NCI-H2196 (cell line): ENCODE measurements at regions not wholly inside any gene's neighbourhood (a gene's known extent, or its start where the extent isn't known, plus 50 kb on each side); places are given as distances from the start of the nearest gene placed in this dataset.

Experiments used
- DNase-seq: peaks from one replicate; lab custom pipeline; 2025; ENCODE audit not compliant: unreplicated experiment; lab: John Stamatoyannopoulos, UW

- DNase-seq = no peak
These were observed 141.5 kb upstream of the PDE10A start for GRCh38 chr6:165804331-165805066.

DNA sequence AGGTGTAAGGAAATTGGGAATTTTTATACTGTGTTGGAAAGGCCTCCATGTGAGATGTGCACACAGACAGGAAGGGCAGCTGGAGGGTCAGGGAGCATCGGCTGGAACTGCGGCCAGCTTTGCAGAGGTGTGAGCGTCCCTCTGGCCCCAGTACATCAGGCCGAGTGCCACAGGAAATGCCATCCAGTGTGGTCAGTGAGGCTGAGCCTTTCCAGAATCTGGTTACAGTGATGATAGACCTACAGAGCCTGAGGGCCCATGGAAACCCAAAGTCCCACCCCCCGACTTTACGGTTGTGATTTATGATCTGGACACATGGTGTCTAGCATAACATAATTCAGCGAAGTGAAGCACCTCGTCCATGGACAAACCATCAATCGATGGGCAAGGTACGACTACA lies 137.3 kb upstream of the PDE10A start:
- no peak for DNase-seq

DNA sequence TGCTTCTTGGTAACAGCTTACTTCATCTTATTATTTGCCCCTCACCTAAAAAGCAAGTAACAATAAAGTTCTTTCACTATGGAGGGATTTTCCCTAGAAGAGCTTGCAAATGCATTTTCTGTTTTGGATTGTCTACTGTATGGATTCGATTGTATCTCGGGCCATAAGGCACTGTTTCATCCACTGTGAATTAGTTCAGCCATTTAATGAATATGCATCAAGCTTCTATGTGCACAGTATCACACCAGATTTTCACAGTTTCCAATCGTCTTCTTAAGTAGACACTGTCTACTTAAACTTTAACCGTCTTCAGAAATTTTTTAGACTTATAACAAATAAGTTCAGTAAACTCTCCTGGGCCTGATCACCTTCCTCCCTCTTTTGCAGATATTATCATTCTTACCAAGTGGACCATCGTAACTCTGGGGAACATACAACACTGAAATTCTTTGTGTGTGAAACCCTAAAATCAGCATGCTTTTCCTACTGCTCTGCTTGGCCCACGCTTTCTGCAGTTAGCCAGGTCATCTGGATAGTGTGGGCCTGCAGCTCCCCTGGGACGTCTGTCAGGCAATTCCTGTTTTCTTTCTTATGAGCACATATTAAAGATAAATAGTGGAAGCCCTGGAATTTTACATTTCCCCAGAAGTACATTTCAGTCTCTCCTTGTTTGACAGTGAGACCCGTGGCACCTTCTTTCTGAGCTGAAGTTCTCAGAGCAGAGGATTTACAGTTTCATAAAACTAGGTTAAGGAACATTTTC lies 136.5 kb upstream of the PDE10A start:
- no peak for DNase-seq

DNA sequence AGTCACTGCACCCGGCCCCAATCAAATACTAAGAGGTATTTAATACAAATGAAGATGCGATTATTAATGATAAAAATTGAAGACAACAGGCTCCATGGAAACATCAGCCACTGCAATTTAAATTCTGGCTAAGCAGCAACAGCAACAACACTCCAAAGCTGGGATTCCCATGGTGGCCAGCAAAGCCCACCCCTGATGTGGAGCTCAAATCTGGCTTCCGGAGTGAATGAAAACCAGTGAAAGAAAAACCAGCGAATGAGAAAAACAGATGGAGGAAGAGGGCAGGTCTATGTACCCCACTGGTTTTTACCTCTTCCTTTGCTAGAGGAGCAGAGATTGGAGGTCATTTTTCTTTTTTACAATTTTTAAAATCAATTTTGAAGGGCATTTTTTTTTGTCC lies 135.9 kb upstream of the PDE10A start:
- no peak for DNase-seq

DNA sequence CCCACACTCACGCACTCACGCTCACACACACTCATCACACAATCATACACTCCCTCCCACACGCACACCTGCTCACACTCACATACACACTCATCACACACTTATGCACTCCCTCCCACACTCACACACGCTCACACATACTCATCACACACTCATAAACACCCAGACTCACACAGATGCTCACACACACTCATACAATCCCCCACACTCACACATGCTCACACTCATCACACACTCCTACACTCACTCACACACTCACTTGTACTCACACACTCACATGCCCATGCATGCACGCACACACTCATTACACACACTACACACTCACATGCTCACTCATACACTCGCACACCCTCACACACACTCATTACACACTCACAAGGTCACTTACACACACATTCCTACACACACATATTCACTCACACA lies 131.1 kb upstream of the PDE10A start:
- no peak for DNase-seq

DNA sequence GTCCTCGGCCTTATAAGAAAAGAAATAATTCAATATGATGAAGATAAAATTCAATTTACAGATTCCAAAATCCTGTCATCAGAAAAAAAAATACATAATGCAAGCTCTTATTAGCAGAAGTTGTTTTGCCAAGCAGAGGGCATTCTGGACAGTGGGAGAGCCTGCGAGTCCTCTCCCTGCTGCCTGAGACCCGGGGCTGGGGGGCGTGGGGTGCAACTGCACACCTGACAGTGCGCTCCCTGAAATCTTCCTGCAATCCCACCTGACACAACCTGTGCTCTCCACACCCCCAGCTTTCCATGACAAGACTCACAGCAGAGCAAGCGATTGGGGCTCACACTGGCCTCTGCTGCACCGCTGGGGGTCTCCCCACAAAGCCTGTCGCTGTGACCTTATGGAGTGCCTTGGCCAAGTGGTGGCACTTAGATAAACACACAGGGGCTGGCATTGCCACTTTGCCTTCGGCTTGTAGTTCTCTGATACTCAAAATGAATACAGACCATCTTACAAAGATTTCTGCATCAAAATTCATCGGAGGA lies 130.3 kb upstream of the PDE10A start:
- DNase-seq = no peak

DNA sequence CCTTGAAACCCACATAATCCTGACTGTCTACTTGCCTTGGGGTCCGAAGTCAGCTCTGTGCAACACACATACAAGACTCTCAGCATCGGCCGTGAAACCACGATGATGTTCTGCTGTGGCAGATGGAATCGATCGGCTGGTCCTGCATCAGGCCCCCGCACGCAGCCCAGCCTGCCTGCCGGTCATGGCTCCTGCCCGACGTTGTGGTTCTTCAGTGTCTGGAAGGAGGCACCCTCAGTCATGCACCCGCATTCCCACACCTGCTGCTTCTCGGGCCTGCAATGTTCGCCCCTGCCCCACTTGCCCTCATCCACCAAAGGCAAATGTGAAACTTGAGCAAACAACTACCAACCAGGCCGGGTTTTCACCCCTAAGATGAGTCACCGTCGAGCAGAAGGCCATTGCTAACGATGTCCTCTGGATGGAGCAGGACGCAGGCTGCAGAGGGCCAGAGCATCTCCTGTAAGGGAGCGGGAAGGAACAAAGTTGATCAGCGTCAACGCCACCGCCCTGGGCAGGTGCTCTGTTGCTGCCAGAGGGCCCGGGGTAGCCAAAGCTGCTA lies 128.9 kb upstream of the PDE10A start:
- no peak for DNase-seq

- DNase-seq = no peak
These were observed 128.3 kb upstream of the PDE10A start for GRCh38 chr6:165791306-165791705.

DNA sequence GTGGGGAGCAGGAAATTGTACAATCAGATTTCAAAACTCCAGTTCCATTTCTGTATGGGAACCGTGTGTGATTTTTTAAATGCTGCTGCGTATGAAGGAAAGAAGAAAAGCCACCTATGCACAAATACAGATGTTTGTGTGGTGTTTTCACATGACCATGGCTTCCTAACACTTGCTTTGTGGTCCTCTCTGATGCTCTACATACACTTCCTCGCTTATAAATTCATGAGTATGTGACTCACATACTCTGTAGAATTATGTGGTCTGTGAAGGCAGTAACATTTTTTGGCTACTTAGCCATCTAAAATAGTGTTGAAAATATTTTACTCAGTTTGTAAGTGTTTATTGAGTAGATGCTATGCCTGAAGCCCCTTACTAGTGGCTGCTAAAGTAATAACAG lies 119.8 kb upstream of the PDE10A start:
- no peak for DNase-seq

DNA sequence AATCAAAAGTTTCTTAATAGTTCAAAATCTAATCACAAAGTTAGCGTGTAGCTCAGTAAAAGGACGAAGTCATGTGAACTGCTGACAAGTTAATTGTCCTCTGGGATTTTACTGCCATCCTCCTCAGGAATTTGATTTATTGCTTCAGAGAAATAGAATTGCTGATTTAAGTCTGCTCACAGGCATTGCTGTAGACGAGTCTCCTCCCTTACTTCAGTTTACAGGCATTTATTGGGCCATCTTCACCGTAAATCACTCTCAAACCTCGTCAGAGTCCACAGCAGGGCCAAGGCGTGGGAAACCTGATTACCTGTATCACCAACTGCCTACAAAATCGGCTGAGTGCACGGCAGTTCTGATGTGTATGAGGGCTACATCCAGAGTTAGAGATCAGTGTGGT lies 119.1 kb upstream of the PDE10A start:
- DNase-seq = no peak

GRCh38 chr6:165777680-165778079 lies 114.6 kb upstream of the PDE10A start:
- no peak for DNase-seq

GRCh38 chr6:165776691-165777090 lies 113.7 kb upstream of the PDE10A start:
- no peak for DNase-seq

- DNase-seq = no peak
These were observed 112.7 kb upstream of the PDE10A start for GRCh38 chr6:165775721-165776120.

DNA sequence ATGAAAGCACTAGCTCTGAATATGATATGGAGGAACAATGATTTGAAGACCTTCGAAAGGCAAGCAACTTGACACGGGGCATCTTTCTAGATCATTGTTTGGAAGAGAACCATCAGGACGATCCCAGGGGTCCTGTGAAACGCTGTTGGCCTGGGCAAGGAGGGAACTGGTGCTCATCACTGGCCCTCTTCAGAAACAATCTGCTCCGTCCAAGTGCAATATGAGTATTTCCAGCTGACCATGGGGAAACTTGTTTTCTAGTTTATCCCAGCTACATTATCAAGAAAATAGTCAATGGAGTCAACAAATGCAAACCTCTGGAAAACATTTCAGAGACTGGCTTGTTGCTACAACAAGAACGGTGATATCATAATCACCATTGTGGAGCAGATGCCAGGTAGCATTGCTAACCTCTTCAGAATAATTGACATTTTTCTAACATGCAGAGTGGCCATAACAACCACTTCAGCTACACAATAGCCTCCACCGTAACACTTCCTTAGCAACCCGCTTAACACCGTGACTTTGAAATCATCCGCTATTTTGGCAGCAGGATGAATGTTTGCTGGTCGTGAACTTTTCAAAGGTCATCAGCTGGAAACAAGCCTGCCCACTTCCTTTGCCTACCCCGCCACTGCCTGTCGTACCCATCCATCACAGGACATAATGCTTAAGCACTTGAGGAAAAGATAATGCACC lies 112.0 kb upstream of the PDE10A start:
- peak; percentile 84 for DNase-seq

GRCh38 chr6:165770397-165771082 lies 107.5 kb upstream of the PDE10A start:
- no peak for DNase-seq

DNA sequence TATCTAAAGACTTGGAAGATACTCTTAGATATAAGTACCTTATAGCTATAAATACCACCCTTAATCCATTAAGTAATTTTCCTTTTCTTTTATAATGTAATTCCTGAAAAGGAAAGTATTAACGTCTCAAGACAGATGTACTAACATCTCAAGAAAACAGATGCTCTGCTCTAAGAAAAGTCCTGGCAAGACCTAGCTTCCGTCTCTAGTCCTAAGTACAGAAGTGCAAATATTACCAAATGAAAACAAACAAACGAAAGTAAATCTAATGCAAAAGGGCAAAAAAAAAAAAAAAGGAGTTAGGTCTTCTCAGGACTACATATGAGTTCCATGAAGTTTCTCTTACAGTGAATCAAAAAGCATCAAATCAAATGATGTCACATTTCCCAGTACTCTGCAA lies 106.8 kb upstream of the PDE10A start:
- no peak for DNase-seq

DNA sequence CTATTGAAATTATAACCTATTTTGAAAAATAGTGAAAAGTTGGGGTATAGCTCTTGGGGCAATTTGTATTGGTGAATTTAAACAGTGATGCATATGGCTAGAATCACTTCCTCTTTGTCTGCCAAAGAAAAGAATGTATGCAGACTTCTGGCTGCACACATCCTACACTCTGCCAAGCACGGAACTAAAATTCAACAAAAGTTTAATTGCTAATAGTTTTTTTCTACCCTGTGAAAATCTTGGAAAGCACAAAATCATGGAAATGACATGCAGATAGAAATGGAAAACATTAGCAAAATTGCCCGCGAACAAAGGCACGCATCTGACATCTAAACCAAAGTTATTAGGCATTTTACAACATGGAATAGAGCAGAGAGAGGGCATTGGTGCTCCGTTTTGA lies 106.4 kb upstream of the PDE10A start:
- DNase-seq = no peak

DNA sequence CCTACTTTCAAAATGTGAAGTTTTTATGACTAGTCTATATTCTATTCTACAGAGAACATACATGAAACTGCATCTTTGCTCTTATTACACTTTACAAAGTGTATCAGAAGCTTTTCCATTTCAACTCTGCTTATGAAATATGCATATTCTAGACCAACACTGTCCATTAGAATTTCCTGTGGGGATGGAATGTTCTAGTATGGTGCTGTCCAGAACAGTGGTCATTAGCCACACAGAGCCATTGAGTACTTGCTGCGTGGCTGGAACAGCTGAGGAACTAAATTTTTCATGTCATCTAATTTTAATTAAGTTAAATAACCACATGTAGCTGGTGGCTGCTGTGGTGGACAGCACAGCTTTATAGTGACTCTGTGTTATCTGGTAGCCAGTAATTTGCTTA lies 105.9 kb upstream of the PDE10A start:
- no peak for DNase-seq

GRCh38 chr6:165767228-165767627 lies 104.2 kb upstream of the PDE10A start:
- DNase-seq = peak; percentile 1

- no peak for DNase-seq
These were observed 103.4 kb upstream of the PDE10A start for GRCh38 chr6:165766457-165766856.

- DNase-seq = no peak
These were observed 103.0 kb upstream of the PDE10A start for GRCh38 chr6:165766026-165766425.
